Neural cell (in vitro differentiated cells): ENCODE measurements at regions not wholly inside any gene's neighbourhood (a gene's known extent, or its start where the extent isn't known, plus 50 kb on each side); places are given as distances from the start of the nearest gene placed in this dataset.

Source experiments
- H2AFZ ChIP-seq: fragments of 200-600, 300-800 bp; sonication (generic), shearing (Covaris generic); 2 replicates; pipeline ENCODE4 v1.6.0; 2014; ENCODE audit warnings: low read depth, mild to moderate bottlenecking, antibody characterized with exemption, low read length, moderate library complexity
- H3F3A ChIP-seq: fragments of 200-600 bp; shearing (Covaris generic); 2 replicates; pipeline ENCODE4 v1.6.1; 2016; ENCODE audit warnings: mild to moderate bottlenecking, moderate library complexity, mixed read lengths, antibody characterized with exemption, low read length; ENCODE audit not compliant: insufficient read depth, poor library complexity, severe bottlenecking
- H3K27ac ChIP-seq: fragments of 200-600, 300-800 bp; sonication (generic), shearing (Covaris generic); 2 replicates; pipeline ENCODE4 v1.5.1; 2014; ENCODE audit warnings: mild to moderate bottlenecking, low read length, moderate library complexity
- H3K27me3 ChIP-seq: fragments of 300-800, 200-600 bp; sonication (generic), shearing (Covaris generic); 2 replicates; pipeline ENCODE4 v1.6.0; 2014; ENCODE audit warnings: mild to moderate bottlenecking, low read depth, low read length, moderate library complexity; ENCODE audit not compliant: insufficient read depth
- H3K36me3 ChIP-seq: fragments of 300-800, 200-600 bp; sonication (generic), shearing (Covaris generic); 2 replicates; pipeline ENCODE4 v1.5.1; 2014; ENCODE audit warnings: mild to moderate bottlenecking, antibody characterized with exemption, low read length, moderate library complexity; ENCODE audit not compliant: insufficient read depth
- H3K4me2 ChIP-seq: fragments of 300-800, 200-600 bp; sonication (generic), shearing (Covaris generic); 2 replicates; pipeline ENCODE4 v1.6.0; 2014; ENCODE audit warnings: mild to moderate bottlenecking, low read length
- H3K4me3 ChIP-seq: fragments of 300-800, 200-600 bp; sonication (generic), shearing (Covaris generic); 2 replicates; pipeline ENCODE4 v1.5.1; 2014; ENCODE audit warnings: mild to moderate bottlenecking, low read length, moderate library complexity
- H3K79me2 ChIP-seq: fragments of 200-600 bp; shearing (Covaris generic); replicated peaks from 2 replicates; pipeline ENCODE4 v1.6.0; 2014; ENCODE audit warnings: mild to moderate bottlenecking, low read length, moderate library complexity; ENCODE audit not compliant: insufficient read depth
- H3K9ac ChIP-seq: fragments of 300-800, 200-600 bp; sonication (generic), shearing (Covaris generic); 2 replicates; pipeline ENCODE4 v1.6.1; 2016; ENCODE audit warnings: mild to moderate bottlenecking, low read length, mixed read lengths
- H3K9me2 ChIP-seq: fragments of 200-600 bp; shearing (Covaris generic); 2 replicates; pipeline ENCODE4 v1.6.1; 2016; ENCODE audit warnings: mild to moderate bottlenecking, low read length, mixed read lengths; ENCODE audit not compliant: insufficient read depth
- H3K9me3 ChIP-seq: fragments of 200-600, 300-800 bp; sonication (generic), shearing (Covaris generic); 2 replicates; pipeline ENCODE4 v1.6.1; 2016; ENCODE audit warnings: mild to moderate bottlenecking, mixed run types, low read length, moderate library complexity, mixed read lengths
- H4K20me1 ChIP-seq: fragments of 200-600 bp; shearing (Covaris generic); 2 replicates; pipeline ENCODE4 v1.6.1; 2016; ENCODE audit warnings: mild to moderate bottlenecking, mixed run types; ENCODE audit not compliant: insufficient read depth
- CTCF ChIP-seq: fragments of 450-650 bp; IDR thresholded peaks from 2 replicates; pipeline ENCODE4 v1.5.1; 2014; ENCODE audit warnings: antibody characterized with exemption, mild to moderate bottlenecking, moderate library complexity; ENCODE audit not compliant: poor library complexity, severe bottlenecking
- EP300 ChIP-seq: fragments of 450-650 bp; conservative IDR thresholded peaks from 2 replicates; pipeline ENCODE4 v1.6.1; 2014; ENCODE audit warnings: antibody characterized with exemption, mild to moderate bottlenecking, moderate library complexity; ENCODE audit not compliant: poor library complexity, severe bottlenecking
- EZH2 ChIP-seq: fragments of 200-600, 300-800 bp; shearing (Covaris generic), sonication (generic); IDR thresholded peaks from 2 replicates; pipeline ENCODE4 v1.6.1; 2014; ENCODE audit warnings: antibody characterized with exemption, low read length, borderline replicate concordance, mild to moderate bottlenecking; ENCODE audit not compliant: insufficient read depth, poor library complexity, severe bottlenecking
- MXI1 ChIP-seq: fragments of 450-650 bp; conservative IDR thresholded peaks from 2 replicates; pipeline ENCODE4 v1.6.1; 2014; ENCODE audit warnings: antibody characterized with exemption, mild to moderate bottlenecking; ENCODE audit not compliant: poor library complexity, severe bottlenecking
- POLR2AphosphoS5 ChIP-seq: IDR thresholded peaks from 2 replicates; pipeline ENCODE4 v1.6.1; 2012
- RAD21 ChIP-seq: fragments of 450-650 bp; conservative IDR thresholded peaks from 2 replicates; pipeline ENCODE4 v1.6.1; 2014; ENCODE audit warnings: antibody characterized with exemption, mild to moderate bottlenecking, moderate library complexity
- REST ChIP-seq: IDR thresholded peaks from 2 replicates; pipeline ENCODE4 v1.6.1; 2012; ENCODE audit warnings: borderline replicate concordance
- SMC3 ChIP-seq: fragments of 450-650 bp; conservative IDR thresholded peaks from 2 replicates; pipeline ENCODE4 v1.6.1; 2014; ENCODE audit warnings: antibody characterized with exemption, mild to moderate bottlenecking, moderate library complexity; ENCODE audit not compliant: poor library complexity
- TAF1 ChIP-seq: IDR thresholded peaks from 2 replicates; pipeline ENCODE4 v1.6.1; 2012; ENCODE audit warnings: low read depth

- Histone ChIP-seq H4K20me1 (no peaks in the 10 kb centered on the region), H3K4me3 (no peak overlapping the region), H3F3A (no peaks in the 10 kb centered on the region), H3K27me3 (no peaks in the 10 kb centered on the region), H3K9ac (no peak overlapping the region), H3K4me2 (no peak overlapping the region), H2AFZ (no peak overlapping the region), H3K9me3 (no peaks in the 10 kb centered on the region), H3K9me2 (no peaks in the 10 kb centered on the region), H3K36me3 (no peaks in the 10 kb centered on the region), H3K27ac (no peak overlapping the region), H3K79me2 (no peaks in the 10 kb centered on the region)
- no peak for TF ChIP-seq SMC3
- TF ChIP-seq RAD21 = no peak
- TF ChIP-seq TAF1 = no peak
- no peak for TF ChIP-seq MXI1
- no peak for TF ChIP-seq REST
- TF ChIP-seq EZH2 = no peak
- no peak for TF ChIP-seq EP300
- no peak for TF ChIP-seq POLR2AphosphoS5
- no peak for TF ChIP-seq CTCF
These were observed 91.3 kb upstream of the PRR23E start for GRCh38 chr3:127101411-127102187.

- Histone ChIP-seq H3K27ac (no peak overlapping the region), H3K4me3 (no peak overlapping the region), H4K20me1 (no peaks in the 10 kb centered on the region), H3K27me3 (no peaks in the 10 kb centered on the region), H2AFZ (no peak overlapping the region), H3K36me3 (no peaks in the 10 kb centered on the region), H3K9ac (no peak overlapping the region), H3K9me2 (no peaks in the 10 kb centered on the region), H3K9me3 (no peaks in the 10 kb centered on the region), H3K4me2 (no peak overlapping the region), H3F3A (no peaks in the 10 kb centered on the region), H3K79me2 (no peaks in the 10 kb centered on the region)
- TF ChIP-seq POLR2AphosphoS5 (no peak), SMC3 (no peak), CTCF (no peak), EZH2 (no peak), MXI1 (no peak), TAF1 (no peak), RAD21 (no peak), REST (no peak), EP300 (no peak)
These were observed 90.8 kb upstream of the PRR23E start for GRCh38 chr3:127102188-127102520.
